Mammary epithelial cell (primary cell): ENCODE measurements at regions not wholly inside any gene's neighbourhood (a gene's known extent, or its start where the extent isn't known, plus 50 kb on each side); places are given as distances from the start of the nearest gene placed in this dataset.

Source experiments
- EZH2 ChIP-seq: IDR thresholded peaks from 2 replicates; pipeline ENCODE4 v1.6.1; 2012; ENCODE audit warnings: low read length, inconsistent platforms, borderline replicate concordance
- TF ChIP-seq, protein P1 (sequence below), 2 donors: IDR thresholded peaks in 1 of 2; conservative IDR thresholded peaks in 1 of 2; 2 replicates each; pipeline ENCODE4 v1.5.1; 2011 to 2012; ENCODE audit warnings: inconsistent platforms in 2 of 2, low read length in 2 of 2, mild to moderate bottlenecking in 2 of 2, control low read depth in 1 of 2, low read depth in 1 of 2; ENCODE audit not compliant: insufficient read depth in 1 of 2; ENCODE audit errors: extremely low read depth in 1 of 2

DNA sequence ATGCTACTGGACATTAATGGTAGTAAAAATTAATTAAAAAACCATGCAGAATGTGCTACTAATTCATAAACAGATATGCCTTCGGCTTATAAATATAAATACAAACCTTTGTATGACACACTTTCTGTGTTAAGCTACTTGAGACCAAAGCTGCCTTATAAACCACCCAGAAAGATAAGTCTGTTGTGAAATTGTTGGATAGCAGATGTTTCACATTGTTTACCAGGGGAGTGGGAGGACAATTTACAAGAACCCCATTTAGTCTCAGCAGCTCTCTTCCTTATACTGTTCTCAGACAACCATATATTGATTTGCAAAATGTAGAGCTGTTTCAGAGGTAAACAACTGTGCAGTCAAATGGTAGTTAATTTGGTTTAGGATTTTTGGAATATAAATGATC, 524.4 kb downstream of the PRR16 start:
- TF ChIP-seq, protein P1, sequence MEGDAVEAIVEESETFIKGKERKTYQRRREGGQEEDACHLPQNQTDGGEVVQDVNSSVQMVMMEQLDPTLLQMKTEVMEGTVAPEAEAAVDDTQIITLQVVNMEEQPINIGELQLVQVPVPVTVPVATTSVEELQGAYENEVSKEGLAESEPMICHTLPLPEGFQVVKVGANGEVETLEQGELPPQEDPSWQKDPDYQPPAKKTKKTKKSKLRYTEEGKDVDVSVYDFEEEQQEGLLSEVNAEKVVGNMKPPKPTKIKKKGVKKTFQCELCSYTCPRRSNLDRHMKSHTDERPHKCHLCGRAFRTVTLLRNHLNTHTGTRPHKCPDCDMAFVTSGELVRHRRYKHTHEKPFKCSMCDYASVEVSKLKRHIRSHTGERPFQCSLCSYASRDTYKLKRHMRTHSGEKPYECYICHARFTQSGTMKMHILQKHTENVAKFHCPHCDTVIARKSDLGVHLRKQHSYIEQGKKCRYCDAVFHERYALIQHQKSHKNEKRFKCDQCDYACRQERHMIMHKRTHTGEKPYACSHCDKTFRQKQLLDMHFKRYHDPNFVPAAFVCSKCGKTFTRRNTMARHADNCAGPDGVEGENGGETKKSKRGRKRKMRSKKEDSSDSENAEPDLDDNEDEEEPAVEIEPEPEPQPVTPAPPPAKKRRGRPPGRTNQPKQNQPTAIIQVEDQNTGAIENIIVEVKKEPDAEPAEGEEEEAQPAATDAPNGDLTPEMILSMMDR (conservative IDR thresholded peaks at IDR 0.05 in 1 of 2, IDR thresholded peaks at IDR 0.05 in 1 of 2; ENCODE audit: extremely low read depth in 1 of 2, insufficient read depth in 1 of 2, low read depth in 1 of 2, low read length in 2 of 2), result no peak
- TF ChIP-seq EZH2, result no peak
